ENCODE measurements at regions not wholly inside any gene's neighbourhood (a gene's known extent, or its start where the extent isn't known, plus 50 kb on each side); places are given as distances from the start of the nearest gene placed in this dataset.
"Not testable (repeated sequence)": the region's sequence is repeated elsewhere in the genome, so short reads cannot be mapped to it uniquely, and the experiment has no call there.

DNA sequence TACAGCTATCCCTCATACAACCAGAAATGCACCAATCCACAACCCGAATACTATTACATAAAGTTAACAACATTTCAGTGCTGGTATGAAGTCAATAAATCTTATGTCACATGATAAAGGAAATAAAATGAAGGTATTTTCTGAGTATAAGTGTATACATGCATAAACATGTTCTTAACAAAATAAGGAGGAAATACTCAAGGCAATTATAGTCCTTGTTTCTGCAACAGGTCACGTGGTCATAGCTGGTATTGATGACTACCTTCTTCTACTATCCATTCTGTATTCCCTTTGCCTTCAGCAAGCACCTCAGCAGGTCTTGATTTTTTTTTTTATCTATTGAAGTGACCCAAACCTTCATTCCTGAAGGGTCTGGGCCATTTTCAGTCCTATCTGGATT lies 675.6 kb downstream of the RPL10L start:
- DNase-seq (ENCODE audit: low spot score): no peak

DNA sequence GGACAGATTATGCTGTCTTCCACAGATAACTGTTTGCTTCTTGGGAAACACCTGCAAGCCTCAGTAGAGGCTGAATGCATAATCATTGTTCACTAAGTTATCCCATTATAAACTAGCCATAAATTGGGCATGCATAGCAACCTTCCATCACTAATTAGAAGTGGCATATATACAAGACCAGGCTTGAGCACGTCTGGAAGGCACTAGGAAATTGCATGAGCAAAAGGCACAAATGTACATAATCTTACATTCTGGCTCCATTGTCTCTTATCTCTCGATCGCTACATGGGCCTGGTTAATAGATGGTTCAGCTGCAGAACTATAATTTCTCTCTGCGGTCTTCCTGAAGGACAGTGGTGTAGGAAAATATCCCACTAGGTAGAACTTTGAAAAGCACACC lies 679.2 kb downstream of the RPL10L start:
- no peak for DNase-seq (ENCODE audit: low spot score)

DNA sequence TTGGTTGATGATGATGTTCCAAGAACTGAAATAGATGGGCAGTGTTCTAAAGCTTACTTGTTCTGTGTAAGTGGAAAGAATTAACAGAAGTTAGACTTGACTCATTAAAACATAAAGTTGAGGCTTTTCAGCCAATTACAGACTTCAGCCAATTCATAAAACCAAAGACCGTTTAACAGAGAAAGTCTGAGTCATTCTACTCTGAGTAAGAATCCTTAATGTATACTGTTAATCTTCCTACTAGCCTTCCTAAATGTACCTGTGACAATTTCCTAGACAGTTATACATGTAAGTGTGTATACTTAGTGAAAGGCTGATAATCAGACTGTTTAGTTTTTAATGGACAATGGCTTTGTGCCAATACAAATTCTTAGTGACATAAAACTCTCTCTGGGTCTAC lies 681.0 kb downstream of the RPL10L start:
- DNase-seq (ENCODE audit: low spot score): no peak

DNA sequence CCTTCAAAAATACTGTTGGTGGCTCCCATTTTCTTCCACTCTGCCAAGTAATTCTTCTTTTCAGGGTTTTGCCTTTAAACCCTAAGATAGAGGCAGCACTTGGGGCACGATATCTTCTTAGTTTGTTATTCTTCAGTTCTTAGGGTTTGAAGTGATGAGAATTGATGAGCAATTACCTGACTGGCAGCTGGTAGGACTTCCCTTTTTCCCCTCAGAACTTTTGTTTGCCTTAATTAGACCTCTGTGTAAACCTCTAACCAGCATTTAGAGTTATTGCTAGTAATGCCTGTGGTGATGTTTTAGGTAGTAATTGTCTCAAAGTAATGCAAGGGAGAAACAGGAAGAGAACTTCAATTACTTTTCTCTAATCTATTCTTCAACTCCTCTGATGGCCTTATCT lies 683.5 kb downstream of the RPL10L start:
- DNase-seq (ENCODE audit: low spot score): no peak

DNA sequence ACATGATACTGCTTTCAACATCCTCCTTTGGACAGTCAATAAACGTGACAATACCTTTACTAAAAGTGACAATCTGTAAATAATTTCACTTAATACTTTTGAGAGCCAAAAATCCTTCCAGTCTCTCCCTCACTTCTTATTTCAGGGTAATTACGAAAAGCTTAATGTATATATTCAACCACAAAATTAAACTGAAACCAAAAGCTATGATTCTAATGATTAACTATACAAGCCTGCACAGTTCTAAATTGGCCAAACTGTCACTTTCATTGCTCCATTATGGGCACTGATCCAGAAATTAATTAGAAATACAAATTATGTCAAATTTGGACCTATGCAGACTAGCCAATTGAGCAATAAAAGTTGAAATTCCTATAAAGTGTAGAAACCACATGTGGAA lies 696.5 kb upstream of the MIS18BP1 start:
- DNase-seq (ENCODE audit: low spot score): no peak

DNA sequence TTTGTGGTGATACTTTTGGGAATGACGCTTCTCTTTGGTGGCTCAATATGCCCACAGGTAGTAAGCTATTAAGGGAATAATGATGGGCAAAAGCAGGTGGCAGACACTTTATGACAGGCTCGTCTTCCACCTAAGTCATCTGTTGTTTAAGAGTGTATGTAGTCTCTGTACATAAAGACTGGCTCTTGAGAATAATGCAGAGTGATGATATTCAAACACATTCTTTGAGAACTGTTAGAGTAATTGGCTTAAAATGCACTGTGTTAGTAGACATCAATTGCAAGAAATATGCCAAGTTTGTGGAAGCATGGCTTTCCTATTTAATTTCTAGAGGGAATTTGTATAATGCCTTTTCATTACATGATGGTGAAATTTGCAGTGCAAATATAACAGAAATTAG lies 694.8 kb upstream of the MIS18BP1 start:
- DNase-seq (ENCODE audit: low spot score): no peak

DNA sequence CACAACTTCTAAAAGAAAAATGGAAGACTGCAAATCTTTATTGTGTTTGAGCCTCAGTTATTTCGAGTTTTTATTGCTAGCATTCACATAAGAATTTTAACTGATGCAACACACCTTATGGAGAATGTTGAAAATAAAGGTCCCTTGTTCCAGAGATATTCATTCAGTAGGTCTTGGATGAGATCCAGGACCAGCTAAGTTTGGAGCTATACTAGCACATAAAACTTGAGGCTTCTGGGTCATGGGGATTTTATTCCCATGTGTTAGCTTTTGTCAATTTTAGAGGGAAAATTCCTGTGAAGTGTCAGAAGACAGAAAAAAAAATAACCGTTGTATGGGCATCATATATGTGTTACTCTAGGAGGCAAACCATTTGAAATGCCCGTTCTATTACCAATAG lies 693.2 kb upstream of the MIS18BP1 start:
- DNase-seq (ENCODE audit: low spot score): no peak

DNA sequence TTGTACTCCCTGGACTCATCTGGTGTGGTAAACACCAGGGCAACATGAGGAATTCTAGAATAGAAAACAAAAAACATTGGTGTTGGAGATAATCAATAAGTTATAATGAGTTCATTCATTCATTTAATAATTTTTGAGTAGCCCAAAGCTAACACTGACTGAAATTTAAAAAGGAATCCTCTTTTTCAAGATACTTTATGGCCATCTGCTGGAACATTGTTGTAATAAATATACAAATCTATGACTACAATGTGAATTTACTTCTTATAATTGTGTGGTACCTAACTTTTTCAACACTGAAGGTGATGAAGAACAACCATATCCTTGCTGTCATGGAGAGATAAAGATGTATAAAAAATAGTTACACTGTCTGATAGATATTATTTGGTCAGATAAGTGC lies 687.3 kb upstream of the MIS18BP1 start:
- no peak for DNase-seq (ENCODE audit: low spot score)

DNA sequence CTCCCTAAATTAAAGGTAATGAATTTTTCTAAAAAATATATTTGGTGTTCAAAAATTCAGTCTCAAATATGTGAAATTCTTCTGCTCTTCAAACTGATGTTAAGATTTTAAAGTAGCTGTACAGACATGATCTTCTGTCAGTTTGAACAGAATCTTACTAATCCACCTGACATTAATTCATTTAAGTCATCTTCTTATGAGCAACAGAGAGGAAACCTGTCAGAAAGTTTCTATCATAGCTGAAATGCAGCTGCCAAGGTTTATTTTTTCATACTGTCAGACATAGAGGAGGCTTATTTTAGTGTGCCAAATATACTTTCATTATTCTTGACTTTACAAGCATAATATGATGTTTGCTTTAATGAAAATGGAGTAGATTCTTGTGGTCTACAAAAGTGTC lies 686.6 kb upstream of the MIS18BP1 start:
- DNase-seq (ENCODE audit: low spot score): no peak

DNA sequence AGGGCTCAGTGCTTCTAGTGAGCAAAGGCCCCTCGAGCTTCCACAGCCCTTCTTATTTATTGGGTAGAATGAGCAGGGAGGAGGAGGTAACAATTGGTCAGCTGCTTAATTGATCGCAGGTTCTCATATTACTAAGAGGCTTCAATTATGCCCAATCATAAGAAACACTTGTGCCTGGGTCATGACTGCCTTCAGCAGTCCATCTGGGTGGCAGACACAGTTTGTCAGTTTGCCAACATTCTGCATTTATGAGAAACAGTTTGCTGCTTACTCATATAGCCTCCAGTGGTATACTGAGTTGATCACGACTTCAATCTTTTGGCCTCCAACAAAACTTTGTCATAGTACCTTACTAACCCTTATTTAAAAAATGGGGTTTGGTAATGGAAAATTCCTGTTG lies 667.0 kb upstream of the MIS18BP1 start:
- DNase-seq (ENCODE audit: low spot score): not testable (repeated sequence)

DNA sequence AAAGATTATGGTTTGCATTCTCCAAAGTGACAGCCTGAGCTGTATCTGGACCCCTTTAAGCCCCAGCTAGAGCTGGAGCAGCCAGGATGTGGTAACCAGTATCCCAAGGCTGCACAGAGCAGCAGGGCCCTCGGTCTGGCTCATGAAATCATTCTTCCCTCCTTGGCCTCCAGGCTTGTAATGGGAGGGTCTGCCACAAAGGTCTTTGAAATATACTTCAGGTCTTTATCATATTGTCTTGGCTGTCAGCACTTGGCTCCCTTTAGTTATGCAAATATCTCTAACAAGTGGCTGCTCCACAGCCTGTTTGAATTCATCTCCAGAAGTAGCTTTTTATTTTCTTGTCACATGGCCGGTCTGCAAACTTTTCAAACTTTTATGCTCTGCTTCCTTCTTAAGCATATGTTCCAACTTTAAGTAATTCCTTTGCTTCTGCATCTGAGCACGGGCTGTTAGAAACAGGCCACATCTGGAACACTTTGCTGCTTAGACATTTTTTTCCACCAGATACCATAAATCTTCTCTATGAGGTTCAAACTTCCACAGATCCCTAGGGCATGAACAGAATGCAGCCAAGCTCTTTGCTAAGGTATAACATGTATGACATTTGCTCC lies 663.4 kb upstream of the MIS18BP1 start:
- DNase-seq (ENCODE audit: low spot score): peak; percentile 57

DNA sequence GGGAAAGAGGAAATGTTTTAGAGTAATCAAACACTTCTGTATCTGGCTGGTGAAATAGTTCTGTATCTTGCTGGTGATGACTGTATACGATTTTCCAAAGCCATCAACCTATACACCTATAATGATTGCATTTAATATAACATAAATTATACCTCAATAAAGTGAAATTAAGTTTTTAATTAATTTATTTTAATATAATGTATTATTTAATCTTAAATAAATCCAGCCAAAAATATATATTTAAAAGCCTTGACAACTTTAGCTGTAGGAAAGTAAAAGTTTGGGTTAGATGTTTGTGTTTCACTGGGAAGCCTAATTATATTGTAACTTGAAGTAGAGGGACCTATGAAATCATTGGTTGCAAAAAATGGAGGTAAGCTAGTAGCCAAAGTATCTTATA lies 654.8 kb upstream of the MIS18BP1 start:
- DNase-seq (ENCODE audit: low spot score): no peak

DNA sequence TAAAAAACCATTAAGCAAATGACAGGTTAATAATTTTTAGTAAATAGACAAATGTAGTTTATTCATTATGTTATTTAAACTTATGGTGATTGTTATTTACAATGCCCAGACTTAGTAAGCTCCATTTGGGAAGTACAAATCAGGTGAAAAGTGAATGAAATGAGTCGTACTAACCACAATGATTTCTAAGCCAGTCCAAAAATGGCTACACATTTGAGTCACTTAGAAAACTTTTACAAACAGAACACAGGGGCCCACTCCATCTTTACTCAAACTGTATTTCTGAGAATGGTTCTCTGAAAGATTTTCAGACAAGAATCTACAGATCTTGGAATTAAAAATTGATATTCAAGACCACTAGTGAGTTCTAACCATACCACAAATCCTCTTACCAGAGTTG lies 653.3 kb upstream of the MIS18BP1 start:
- no peak for DNase-seq (ENCODE audit: low spot score)

DNA sequence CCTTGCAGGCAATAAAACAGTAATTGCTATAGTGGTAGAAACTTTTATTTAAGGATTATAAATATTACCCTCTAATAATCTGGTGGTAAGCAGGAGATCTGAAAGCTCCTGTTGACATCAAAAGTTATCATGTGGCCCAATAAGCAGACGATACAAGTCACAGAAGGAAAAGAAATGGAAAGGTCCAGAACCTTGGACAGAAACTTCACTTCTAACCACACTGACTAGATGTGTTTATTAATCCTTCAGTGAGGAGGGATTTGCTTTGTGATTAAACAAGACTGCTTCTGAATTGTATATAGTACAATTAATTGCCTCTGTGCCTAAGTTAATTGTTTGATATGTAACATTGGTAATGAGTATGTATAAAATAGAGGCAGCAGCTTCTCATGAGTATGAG lies 652.7 kb upstream of the MIS18BP1 start:
- DNase-seq (ENCODE audit: low spot score): no peak

DNA sequence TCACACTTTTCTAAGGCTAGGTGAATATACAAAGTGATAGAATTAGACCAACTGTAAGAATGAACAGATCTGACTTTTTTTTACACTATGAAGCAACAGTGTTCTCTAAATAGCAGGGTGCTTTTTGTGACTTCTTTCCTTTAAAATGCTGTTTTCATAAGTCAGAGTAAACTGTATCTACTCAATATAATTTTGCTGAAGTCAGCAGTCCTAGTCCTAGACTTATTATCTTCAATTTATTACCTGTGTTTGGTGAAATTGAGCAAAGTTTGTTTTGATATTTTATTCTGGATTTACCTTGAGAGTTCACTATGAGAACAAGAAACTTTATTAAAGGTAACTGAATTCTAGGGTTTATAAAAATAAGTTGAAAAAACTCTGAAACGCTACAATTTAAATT lies 651.3 kb upstream of the MIS18BP1 start:
- no peak for DNase-seq (ENCODE audit: low spot score)

DNA sequence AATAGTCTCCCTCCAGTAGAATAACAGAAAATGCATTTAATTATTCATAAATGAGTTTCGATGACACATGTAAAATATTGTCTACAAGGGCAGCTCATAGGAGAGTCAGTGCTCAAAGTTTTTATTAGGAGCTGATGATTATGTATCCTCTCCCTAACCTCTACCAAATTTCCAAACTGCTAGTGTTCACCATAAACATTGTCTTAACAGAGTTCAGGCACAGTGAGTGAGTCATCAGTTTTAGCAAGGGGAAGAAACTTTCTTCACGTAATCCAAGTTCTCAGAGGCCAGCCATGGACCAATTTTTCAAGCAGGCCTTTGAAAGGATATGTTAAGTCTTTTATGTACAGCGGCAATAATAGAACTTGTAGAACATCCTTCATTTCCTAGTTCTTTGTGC lies 649.2 kb upstream of the MIS18BP1 start:
- no peak for DNase-seq (ENCODE audit: low spot score)

DNA sequence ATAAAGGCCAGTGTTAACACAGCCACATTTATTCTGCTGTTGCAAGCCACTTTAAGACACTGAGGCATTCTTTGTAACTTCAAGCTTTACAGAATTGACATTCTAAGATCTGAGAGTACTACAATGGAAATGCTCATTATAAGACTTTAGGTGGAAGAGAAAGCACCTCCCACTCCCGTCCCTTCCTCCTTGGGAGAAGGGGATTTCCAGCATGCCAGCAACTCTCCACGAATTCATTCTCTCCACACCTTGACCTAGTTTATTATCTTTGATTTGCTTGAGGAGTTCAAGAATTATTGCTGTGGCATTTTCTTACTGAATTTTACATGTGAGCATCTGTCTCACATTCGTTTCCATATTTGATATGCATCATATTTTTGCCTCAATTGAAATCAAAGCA lies 644.4 kb upstream of the MIS18BP1 start:
- no peak for DNase-seq (ENCODE audit: low spot score)

DNA sequence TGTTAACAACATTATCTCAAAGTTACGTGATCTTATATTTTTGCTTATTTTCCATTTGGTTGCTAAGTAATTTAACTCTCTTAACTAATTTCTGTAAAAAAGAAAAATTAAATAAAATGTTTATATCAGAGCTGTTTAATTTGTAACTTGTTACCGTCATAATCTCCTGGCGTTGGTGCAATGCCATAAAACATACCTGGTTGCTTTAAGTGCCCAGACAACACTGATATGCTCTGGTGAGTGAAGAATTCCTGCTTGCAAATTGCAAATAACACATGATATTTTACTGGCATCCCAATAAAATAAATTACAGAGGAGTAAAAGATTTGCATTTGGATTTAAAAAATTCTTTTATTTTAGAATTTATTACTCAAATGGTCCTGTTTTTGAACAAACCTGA lies 640.1 kb upstream of the MIS18BP1 start:
- DNase-seq (ENCODE audit: low spot score): no peak

DNA sequence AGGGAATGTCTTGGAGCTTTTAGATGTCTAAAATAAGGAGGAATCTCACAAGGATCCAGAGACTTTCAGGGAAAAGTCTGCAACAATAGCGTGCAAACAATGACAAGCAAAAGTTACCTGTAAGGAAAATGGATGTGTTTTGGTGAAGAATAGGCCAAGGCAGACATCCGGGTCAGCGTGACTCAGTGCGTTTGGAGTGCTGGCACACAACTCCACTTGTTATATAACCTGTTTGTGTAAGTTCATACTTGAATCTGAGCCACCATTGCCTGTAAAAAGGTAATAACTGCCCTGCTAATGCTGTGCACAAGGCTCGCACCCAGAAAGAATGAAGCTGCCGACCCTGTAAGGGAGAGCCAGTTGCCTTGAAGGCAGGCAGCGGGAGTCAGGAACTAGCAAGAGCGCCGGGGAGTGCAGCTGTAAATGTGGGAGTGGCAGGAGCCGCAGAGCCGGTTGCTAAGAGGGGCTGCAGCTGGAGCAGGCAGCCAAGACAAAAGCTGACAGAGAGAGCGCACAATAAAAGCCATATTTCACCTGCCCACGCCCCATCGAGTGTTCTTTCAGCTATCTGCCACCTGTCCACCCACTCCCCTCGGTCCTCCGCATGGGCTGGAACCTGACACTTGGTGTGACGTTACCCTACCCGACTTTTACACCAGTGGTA lies 638.5 kb upstream of the MIS18BP1 start:
- DNase-seq (ENCODE audit: low spot score): peak; percentile 12

DNA sequence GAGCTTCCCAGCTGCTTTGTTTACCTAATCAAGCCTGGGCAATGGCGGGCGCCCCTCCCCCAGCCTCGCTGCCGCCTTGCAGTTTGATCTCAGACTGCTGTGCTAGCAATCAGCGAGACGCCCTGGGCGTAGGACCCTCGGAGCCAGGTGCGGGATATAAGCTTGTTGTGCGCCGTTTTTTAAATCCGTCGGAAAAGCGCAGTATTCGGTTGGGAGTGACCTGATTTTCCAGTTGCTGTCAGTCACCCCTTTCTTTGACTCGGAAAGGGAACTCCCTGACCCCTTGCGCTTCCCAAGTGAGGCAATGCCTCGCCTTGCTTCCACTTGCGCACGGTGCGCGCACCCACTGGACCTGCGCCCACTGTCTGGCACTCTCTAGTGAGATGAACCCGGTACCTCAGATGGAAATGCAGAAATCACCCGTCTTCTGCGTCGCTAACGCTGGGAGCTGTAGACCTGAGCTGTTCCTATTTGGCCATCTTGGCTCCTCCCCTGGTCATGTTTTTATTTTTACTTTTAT lies 635.8 kb upstream of the MIS18BP1 start:
- DNase-seq (ENCODE audit: low spot score): not testable (repeated sequence)

DNA sequence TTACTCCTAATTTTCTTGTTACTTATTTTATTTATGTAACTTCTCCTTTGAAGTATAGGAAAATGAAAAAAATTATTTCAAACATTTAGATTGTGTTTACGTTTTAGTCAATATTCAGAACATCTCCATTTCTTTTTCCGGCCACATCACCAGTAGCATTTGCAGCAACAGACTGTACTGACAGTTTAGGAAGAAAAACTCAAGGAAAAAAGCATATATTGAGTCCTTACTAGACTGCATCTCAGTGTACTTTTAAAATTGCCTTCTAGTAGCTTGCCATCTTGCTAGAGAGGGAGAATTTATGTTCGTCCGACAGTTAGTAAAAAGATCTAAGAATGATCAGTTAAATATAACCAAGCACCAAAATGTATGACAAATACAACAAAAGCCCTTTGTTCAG lies 625.0 kb upstream of the MIS18BP1 start:
- no peak for DNase-seq (ENCODE audit: low spot score)

DNA sequence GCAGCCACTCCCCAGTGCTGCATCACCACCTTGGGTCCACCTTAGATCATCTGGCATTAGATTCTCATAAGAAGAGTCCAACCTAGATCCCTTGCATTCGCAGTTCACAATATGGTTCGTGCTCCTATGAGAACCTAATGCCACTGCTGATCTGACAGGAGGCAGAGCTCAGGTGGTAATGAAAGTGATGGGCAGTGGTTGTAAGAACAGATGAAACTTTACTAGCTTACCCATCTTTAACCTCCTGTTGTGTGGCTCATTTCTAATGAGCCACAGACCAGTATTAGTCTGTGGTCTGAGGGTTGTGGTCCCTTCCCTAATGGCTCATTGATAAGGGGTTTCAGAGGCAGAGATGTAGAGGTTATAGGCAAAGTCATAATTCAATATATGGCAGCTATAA lies 615.9 kb upstream of the MIS18BP1 start:
- DNase-seq (ENCODE audit: low spot score): no peak

DNA sequence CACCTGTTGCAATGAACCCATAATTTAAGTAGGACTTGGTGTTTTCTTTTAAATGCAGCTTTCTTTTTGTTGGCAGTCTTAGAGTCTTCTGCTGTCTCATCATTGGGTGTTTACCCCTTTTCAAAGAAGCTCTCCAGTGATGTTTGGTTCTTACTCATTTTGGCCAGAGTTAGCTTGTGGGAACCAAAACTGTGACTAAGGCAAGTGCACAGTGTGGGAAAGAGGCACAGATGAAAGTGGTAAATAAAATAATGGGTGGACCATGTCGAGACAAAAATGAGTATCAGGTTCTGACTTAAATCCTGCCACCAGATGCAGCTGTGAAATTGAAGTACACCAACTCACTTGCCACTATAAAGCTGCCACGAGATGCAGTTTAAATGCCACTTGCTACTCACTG lies 615.4 kb upstream of the MIS18BP1 start:
- DNase-seq (ENCODE audit: low spot score): no peak
